ENCODE measurements at regions not wholly inside any gene's neighbourhood (a gene's known extent, or its start where the extent isn't known, plus 50 kb on each side); places are given as distances from the start of the nearest gene placed in this dataset.

DNA sequence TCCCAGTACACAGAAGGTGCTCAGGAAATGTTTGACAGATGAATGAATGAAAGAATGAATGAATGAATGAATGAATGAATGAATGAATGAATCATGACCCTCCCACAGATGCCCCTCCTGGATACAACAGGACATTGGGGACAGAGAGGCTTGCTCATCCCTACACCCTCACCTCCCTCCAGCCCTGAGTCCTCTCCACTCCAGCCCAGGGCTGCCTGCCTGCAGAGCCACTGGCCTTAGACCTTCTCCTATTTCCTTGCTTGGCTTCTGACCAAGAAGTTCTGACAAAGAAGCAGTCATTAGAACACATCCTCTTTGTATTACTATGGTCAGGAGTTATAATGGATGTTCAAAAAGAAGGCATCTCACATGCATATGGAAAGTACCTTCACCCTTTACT, 240.7 kb upstream of the DAPK1 start:
- TF ChIP-seq POLR2A (IDR thresholded peaks at IDR 0.05; ENCODE audit: low read length) (no peak), GATA1 (IDR thresholded peaks at IDR 0.05; ENCODE audit: low read depth, low read length) (no peak)
